Rectal smooth muscle tissue (tissue), 1 donor: ENCODE measurements at regions not wholly inside any gene's neighbourhood (a gene's known extent, or its start where the extent isn't known, plus 50 kb on each side); places are given as distances from the start of the nearest gene placed in this dataset.

Experiments used
- H3K27ac ChIP-seq: one replicate; pipeline ENCODE4 v1.7.0; 2013; ENCODE audit warnings: low read depth, low read length, inconsistent platforms
- H3K27me3 ChIP-seq: one replicate; pipeline ENCODE4 v1.7.0; 2013; ENCODE audit warnings: low read length; ENCODE audit not compliant: control insufficient read depth, insufficient read depth
- H3K36me3 ChIP-seq: one replicate; pipeline ENCODE4 v1.7.0; 2013; ENCODE audit warnings: low read length; ENCODE audit not compliant: control insufficient read depth, insufficient read depth
- H3K4me1 ChIP-seq: one replicate; pipeline ENCODE4 v1.7.0; 2013; ENCODE audit warnings: low read length; ENCODE audit not compliant: control insufficient read depth, insufficient read depth
- H3K4me3 ChIP-seq: one replicate; pipeline ENCODE4 v1.7.0; 2013; ENCODE audit warnings: low read length
- H3K9ac ChIP-seq: one replicate; pipeline ENCODE4 v1.7.0; 2013; ENCODE audit warnings: low read length

DNA sequence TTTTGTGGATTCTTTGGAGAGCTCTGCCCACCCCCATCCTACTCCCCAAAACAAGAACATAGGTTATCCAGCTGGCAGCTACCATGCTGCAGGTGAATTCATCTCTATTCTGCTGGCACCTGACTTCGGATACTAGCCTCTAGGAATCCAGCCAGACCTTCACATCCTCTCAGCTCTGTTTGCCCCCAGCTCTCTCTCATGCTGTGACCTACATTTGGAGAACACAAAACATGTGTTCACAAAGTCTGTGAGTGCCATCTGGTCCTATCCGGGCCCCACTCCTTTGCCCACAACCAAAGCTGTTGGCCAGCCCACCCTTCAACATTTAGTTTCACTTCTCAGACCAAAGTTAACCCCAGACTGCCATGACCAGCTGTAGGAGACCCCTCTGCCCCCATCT is 89.4 kb upstream of the C3orf80 start:
- Histone ChIP-seq H3K27me3 (no peaks in the 10 kb centered on the region), H3K36me3 (no peaks in the 10 kb centered on the region), H3K9ac (no peak overlapping the region), H3K27ac (no peak overlapping the region), H3K4me1 (no peaks in the 10 kb centered on the region), H3K4me3 (no peak overlapping the region)

DNA sequence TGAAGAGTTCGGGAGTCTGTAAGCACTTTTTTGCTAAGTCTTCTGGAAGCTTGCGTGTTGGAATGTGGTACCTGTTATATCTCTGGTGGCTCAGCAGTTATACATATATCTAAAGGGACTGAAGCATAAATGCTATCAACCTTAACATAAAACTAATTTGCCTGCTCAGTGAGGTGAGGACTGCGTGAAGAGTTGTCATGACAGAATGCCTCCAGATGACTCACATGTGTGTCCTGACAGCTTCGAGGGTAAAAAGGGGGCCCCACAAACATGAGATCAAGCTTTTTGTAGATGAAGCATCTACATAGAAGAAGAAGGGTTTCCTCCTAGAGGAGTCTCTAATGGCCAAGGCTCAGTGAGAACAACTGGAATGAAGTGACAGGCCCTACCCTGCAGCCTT is 88.8 kb upstream of the C3orf80 start:
- Histone ChIP-seq H3K4me3 (no peak overlapping the region), H3K27me3 (no peaks in the 10 kb centered on the region), H3K27ac (no peak overlapping the region), H3K36me3 (no peaks in the 10 kb centered on the region), H3K4me1 (no peaks in the 10 kb centered on the region), H3K9ac (no peak overlapping the region)

DNA sequence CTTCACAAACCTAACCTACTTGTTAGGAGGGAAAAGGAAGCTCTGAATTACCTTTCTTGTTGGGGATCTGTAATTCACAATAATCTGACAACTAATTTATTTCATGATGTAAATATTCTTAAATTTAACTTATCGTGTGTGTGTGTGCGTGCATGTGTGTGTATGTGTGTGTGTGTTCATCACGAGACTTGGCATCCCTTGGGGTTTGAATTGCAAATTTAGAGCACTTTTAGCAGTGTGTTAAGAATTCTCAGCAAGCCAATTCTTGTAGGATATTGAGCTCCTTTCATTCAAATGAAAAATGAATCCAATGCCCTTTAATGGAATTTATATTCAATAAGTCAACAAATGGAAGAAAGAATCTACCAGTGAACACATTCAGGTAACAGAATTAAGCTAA is 85.9 kb upstream of the C3orf80 start:
- no peaks in the 10 kb centered on the region for H3K27me3 ChIP-seq
- H3K4me1 ChIP-seq: no peaks in the 10 kb centered on the region
- no peak overlapping the region for H3K4me3 ChIP-seq
- H3K27ac ChIP-seq: no peak overlapping the region
- H3K36me3 ChIP-seq: no peaks in the 10 kb centered on the region
- no peak overlapping the region for H3K9ac ChIP-seq

DNA sequence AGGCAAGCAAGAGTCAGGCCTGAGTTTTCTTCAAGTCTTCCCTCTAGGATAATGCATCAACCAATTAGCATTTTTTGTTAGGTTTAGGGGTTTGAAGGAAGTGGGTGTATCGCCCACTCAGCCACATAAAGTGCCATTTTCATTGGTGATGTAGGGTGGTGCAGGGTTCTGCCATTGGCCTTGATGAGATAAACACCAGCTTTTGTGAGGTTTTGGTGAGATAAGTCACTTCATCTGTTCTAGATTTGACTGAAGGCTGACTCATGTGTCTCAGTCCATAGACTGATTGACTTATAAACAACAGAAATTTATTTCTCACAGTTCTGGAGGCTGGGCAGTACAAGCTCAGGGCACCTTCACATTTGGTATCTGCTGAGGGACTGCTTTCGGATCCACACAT is 84.5 kb upstream of the C3orf80 start:
- Histone ChIP-seq H3K4me3 (no peak overlapping the region), H3K4me1 (no peaks in the 10 kb centered on the region), H3K9ac (no peak overlapping the region), H3K27ac (no peak overlapping the region), H3K36me3 (no peaks in the 10 kb centered on the region), H3K27me3 (no peaks in the 10 kb centered on the region)

DNA sequence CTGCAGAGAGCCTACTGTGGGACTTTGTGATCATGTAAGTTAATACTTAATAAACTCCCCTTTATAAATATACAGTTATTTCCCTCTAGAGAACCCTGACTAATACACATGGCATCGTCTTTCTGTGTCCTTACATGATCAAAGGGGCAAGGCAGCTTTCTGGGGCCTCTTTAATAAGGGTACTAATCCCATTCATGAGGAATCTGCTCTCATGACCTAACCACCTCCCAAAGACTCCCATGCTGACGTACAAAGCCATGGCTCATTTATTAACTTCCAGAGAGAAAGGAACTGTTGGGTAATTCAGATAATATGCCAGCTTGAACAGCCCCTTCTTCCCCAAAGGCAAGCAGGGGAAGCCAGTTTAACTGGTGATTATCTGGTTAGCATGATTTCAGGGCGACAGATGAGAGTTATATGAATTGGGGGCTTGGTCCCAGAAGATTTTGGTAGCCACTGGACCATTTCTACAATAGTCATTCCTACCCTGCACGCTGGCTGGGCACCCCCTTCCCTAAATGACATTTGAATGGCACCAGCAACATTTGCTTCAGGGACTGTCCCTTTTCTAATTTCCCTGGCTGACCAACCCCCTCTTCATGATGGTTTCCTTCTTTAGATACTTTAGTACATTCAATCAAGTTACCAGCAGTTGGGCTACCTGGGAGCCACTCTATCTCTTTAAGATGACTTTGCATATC is 83.6 kb upstream of the C3orf80 start:
- no peak overlapping the region for H3K4me3 ChIP-seq
- no peaks in the 10 kb centered on the region for H3K4me1 ChIP-seq
- H3K27ac ChIP-seq: no peak overlapping the region
- no peaks in the 10 kb centered on the region for H3K27me3 ChIP-seq
- no peak overlapping the region for H3K9ac ChIP-seq
- no peaks in the 10 kb centered on the region for H3K36me3 ChIP-seq

DNA sequence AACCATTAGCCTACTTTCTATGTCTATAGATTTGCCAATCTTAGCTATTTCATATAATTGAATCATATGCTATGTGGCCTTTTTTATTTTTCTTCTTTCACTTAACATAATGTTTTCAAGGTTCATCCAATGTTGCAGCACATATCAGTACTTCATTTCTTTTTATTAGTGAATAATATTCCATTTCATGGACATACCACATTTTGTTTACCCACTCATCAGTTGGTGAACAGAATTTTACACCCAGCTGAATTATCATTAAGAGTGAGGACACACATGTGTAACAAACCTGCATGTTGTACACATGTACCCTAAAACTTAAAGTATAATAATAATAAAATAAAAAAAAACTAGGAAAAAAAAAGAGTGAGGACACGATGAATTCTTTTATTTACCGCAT is 81.7 kb upstream of the C3orf80 start:
- Histone ChIP-seq H3K27ac (no peak overlapping the region), H3K9ac (no peak overlapping the region)

DNA sequence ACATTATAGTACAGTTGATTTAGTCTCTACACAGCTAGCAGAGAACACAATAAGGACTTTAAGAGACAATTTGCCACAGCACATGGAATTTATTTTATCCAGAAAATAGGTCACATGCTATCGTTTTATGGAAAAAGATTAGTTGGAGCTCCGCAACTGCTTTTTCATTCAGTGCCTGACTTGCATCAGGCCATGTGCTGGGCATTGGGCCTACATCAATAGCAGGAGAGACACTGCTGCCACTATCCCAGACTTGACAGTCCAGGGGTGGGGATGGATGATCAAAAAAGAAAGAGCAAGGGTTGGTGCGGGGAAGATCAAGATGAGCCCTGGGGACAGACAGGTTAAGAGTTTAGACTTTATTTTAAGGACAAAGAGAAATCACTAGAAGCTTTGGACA is 75.2 kb upstream of the C3orf80 start:
- H3K27ac ChIP-seq: no peak overlapping the region
- H3K36me3 ChIP-seq: no peaks in the 10 kb centered on the region

More for the DNA sequence above, 81.7 kb upstream of the C3orf80 start:
- no peaks in the 10 kb centered on the region for H3K36me3 ChIP-seq
- H3K4me1 ChIP-seq: no peaks in the 10 kb centered on the region
- H3K27me3 ChIP-seq: no peaks in the 10 kb centered on the region
- H3K4me3 ChIP-seq: no peak overlapping the region

DNA sequence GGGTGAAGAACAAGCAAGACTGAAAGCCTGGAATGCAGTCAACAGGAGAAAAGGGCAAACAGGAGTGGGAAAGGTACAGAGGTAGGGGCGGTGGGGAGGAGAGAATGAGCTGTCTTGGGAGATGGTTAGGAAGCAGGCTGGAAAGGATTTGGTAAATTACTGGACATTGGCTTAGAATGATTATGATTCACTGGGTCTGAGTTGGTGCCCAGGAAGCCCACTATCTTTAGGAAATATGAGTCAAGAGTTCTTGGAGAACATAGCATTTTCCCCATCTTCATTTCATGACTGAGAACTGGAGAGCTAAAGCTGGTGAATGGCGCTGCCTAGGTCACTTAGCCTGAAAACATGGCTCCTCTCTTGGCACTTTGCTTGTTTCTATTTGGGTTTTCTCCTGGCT is 74.7 kb upstream of the C3orf80 start:
- H3K27ac ChIP-seq: no peak overlapping the region
- H3K4me1 ChIP-seq: peaks cover 6% of the 10 kb centered on the region
- H3K4me3 ChIP-seq: no peak overlapping the region
- no peaks in the 10 kb centered on the region for H3K36me3 ChIP-seq
- H3K27me3 ChIP-seq: no peaks in the 10 kb centered on the region
- H3K9ac ChIP-seq: no peak overlapping the region

More for the DNA sequence above, 75.2 kb upstream of the C3orf80 start:
- H3K4me1 ChIP-seq: peaks cover 6% of the 10 kb centered on the region
- no peaks in the 10 kb centered on the region for H3K27me3 ChIP-seq
- H3K4me3 ChIP-seq: no peak overlapping the region
- H3K9ac ChIP-seq: no peak overlapping the region

DNA sequence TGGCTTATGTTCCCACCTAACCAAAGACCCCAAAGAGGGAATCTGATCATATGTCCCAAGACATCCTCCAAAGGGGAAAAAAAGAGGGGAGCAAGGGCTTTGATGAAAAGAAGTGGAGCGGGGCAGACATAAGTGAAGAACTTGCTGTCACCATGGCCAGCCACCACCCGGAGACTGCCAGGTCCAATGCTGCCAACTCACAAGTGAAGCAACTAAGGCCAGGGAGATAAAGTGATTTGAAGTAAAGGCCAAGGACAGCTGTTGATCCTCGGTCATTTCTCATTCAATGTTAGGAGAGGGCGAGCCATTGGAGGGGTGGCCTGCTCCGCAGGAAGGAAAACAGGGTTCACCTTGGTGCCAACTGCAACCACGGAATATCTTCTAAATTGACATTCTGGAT is 72.6 kb upstream of the C3orf80 start:
- Histone ChIP-seq H3K36me3 (no peaks in the 10 kb centered on the region), H3K4me3 (no peak overlapping the region), H3K9ac (no peak overlapping the region), H3K4me1 (peaks cover 6% of the 10 kb centered on the region), H3K27ac (no peak overlapping the region), H3K27me3 (no peaks in the 10 kb centered on the region)

DNA sequence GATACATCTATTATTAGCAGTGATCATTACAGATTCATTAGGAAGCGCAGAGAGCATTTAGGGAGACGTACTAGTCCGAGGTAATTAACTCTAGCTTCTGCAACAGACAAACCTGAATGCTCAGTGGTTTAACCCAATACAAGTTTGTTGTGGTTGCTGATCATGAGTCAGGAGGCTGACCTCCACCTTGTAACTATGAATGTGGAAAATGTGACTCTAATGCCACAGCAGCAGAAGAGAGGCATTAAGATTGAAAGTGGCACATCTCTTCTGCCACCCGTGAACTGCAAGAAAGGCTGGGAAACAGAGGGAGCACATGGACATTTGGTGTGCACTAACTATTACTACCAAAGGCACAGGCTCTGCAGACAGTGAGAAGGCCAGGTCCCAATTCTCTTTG is 71.2 kb upstream of the C3orf80 start:
- Histone ChIP-seq H3K27me3 (no peaks in the 10 kb centered on the region), H3K27ac (no peak overlapping the region), H3K9ac (no peak overlapping the region), H3K36me3 (no peaks in the 10 kb centered on the region), H3K4me1 (peaks cover 6% of the 10 kb centered on the region), H3K4me3 (no peak overlapping the region)

DNA sequence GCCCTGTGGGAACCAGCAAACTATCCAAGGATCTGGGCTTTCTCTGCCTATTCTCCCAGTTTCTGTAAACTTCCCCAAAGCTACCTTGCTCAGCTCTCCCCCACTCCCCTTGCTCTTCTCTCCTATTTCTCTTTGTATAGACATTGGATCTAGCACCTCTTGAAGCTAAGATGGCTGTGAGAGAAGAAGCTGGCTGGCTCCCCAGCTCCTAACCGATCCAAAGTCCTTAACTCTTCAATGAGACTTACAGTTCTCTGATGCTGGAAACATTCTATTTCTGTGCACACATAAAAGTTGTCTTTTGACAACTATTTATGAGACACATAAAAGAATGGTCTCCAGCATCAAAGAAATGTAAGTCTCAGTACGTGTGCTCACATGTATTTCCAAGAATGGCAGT is 70.6 kb upstream of the C3orf80 start:
- H3K4me1 ChIP-seq: peaks cover 6% of the 10 kb centered on the region
- no peaks in the 10 kb centered on the region for H3K27me3 ChIP-seq

DNA sequence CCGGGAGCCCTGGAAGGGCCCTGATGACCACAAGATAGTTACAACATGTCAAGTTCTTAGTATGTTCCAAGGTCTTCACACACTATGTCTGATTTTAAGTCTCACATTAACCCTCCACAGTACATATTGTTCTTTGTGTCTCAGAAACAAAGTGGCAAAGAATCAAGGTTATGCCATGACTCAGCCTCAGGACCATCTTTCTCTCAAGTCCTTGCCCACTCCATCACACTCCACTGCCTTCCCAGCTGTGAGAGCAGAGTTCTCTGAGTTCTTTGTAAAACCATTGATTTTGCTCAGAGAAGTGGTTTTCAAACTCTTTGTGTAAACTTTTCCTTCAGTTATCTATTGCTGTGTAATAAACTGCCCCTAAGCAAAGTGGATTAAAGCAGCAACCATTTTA is 67.9 kb upstream of the C3orf80 start:
- H3K4me3 ChIP-seq: no peak overlapping the region
- H3K4me1 ChIP-seq: peaks cover 6% of the 10 kb centered on the region
- no peak overlapping the region for H3K9ac ChIP-seq
- no peak overlapping the region for H3K27ac ChIP-seq
- H3K27me3 ChIP-seq: no peaks in the 10 kb centered on the region
- H3K36me3 ChIP-seq: no peaks in the 10 kb centered on the region

More for the DNA sequence above, 70.6 kb upstream of the C3orf80 start:
- H3K27ac ChIP-seq: no peak overlapping the region
- H3K9ac ChIP-seq: no peak overlapping the region
- no peaks in the 10 kb centered on the region for H3K36me3 ChIP-seq
- no peak overlapping the region for H3K4me3 ChIP-seq

DNA sequence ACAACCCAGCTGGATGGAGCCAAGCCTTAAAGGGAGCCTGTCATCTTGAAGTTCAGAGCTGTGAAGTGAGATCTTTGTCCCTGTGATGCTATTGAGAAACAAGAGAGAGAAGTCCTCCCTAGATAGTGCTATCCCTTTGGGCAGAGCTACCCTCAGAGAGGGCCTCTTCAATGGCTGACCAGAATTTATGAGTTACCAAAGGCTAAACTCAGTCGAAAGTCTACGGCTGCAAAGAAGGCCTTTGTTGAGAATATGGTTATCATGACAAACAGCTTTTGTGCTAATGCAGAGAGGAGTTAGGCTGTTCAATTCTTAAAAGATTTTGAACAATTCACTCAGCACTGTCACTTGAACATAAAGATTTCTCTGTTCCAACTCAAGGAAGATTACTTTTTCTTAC is 65.9 kb upstream of the C3orf80 start:
- peaks cover 2% of the 10 kb centered on the region for H3K4me1 ChIP-seq
- H3K9ac ChIP-seq: no peak overlapping the region
- H3K27me3 ChIP-seq: no peaks in the 10 kb centered on the region
- H3K27ac ChIP-seq: no peak overlapping the region
- H3K36me3 ChIP-seq: no peaks in the 10 kb centered on the region
- no peak overlapping the region for H3K4me3 ChIP-seq
